ENCODE measurements at regions not wholly inside any gene's neighbourhood (a gene's known extent, or its start where the extent isn't known, plus 50 kb on each side); places are given as distances from the start of the nearest gene placed in this dataset.

GRCh38 chr4:115763051-115763450, 649.6 kb upstream of the NDST4 start:
- no peak overlapping the region for H2BK5ac ChIP-seq (ENCODE audit: low read depth, low read length, poor library complexity, severe bottlenecking)
- intact Hi-C loops (cut with micrococcal nuclease): no loop called here
- no peak overlapping the region for H3K4me2 ChIP-seq (ENCODE audit: low read depth, low read length)
- H4K5ac ChIP-seq (ENCODE audit: low read depth, low read length): no peak overlapping the region
- H3K9me1 ChIP-seq (ENCODE audit: insufficient read depth, low read length): no peaks in the 10 kb centered on the region
- H3K79me1 ChIP-seq (ENCODE audit: low read depth in 1 of 2, low read length in 2 of 2): no peaks in the 10 kb centered on the region
- POLR2A ChIA-PET (ENCODE audit: unreplicated experiment): no interaction called here
- no peak overlapping the region for H3K27ac ChIP-seq (ENCODE audit: insufficient read depth, low read length)
- dilution Hi-C loops (cut with HindIII; ENCODE audit: low sequenced_read_pairs, unreplicated experiment): no loop called here
- DNase-seq: no peak
- peaks cover 2% of the 10 kb centered on the region for H3K9me3 ChIP-seq (ENCODE audit: control insufficient read depth, insufficient read depth, low read length)
- H2AFZ ChIP-seq (replicated peaks; ENCODE audit: low read length, poor library complexity): no peak overlapping the region
- H3K4ac ChIP-seq (ENCODE audit: low read depth, low read length): no peak overlapping the region
- H4K91ac ChIP-seq (ENCODE audit: insufficient read depth, low read depth, low read length): no peak overlapping the region
- H3K18ac ChIP-seq (ENCODE audit: low read depth, low read length): no peak overlapping the region
- no peak overlapping the region for H2AK5ac ChIP-seq (ENCODE audit: low read depth, low read length)
- no peak for ATAC-seq (ENCODE audit: low read depth)
- no CpG with 5 or more reads among the region's 1 CpG for WGBS, 2 experiments (ENCODE audit: extremely low coverage in 2 of 2, insufficient read length in 1 of 2)
- H3K27me3 ChIP-seq (ENCODE audit: control insufficient read depth, insufficient read depth, low read length): no peaks in the 10 kb centered on the region
- CTCF ChIA-PET: no interaction called here
- H3K9ac ChIP-seq (ENCODE audit: low read depth, low read length): no peak overlapping the region
- no peak overlapping the region for H2AK9ac ChIP-seq (replicated peaks; ENCODE audit: low read depth, low read length, poor library complexity)
- H2BK15ac ChIP-seq (ENCODE audit: low read depth, low read length): no peak overlapping the region
- no TSS peak for BruUV-seq (replicated peaks)
- H3K56ac ChIP-seq (ENCODE audit: extremely low read depth, insufficient read depth, low read length): no peak overlapping the region
- H3K4me3 ChIP-seq (ENCODE audit: insufficient read depth, low read depth, low read length): no peak overlapping the region
- no peak overlapping the region for H3K23ac ChIP-seq (ENCODE audit: low read depth, low read length)
- no peaks in the 10 kb centered on the region for H3K36me3 ChIP-seq (ENCODE audit: control insufficient read depth, insufficient read depth, low read length)
- in situ Hi-C loops (cut with MboI; ENCODE audit: low sequenced_read_pairs): no loop called here
- H3K14ac ChIP-seq (replicated peaks; ENCODE audit: low read depth, low read length): no peak overlapping the region
- H4K8ac ChIP-seq (ENCODE audit: low read depth in 2 of 2, low read length in 2 of 2): no peak overlapping the region
- no peak for TF ChIP-seq RAD21 (IDR thresholded peaks at IDR 0.05; ENCODE audit: low read length)
- TF ChIP-seq CEBPB (IDR thresholded peaks at IDR 0.05; ENCODE audit: low read depth, low read length): no peak
- TF ChIP-seq ELK1 (IDR thresholded peaks at IDR 0.05; ENCODE audit: borderline replicate concordance, low read depth, low read length): no peak
- H4K20me1 ChIP-seq (ENCODE audit: insufficient read depth, low read length): no peaks in the 10 kb centered on the region
- H2BK120ac ChIP-seq (ENCODE audit: low read depth, low read length): no peak overlapping the region
- H2BK20ac ChIP-seq (ENCODE audit: low read depth, low read length): no peak overlapping the region
- no peaks in the 10 kb centered on the region for H3K4me1 ChIP-seq (ENCODE audit: control insufficient read depth, insufficient read depth, low read length)

All from IMR-90 (cell line).